NT2/D1 (cell line): ENCODE measurements at regions not wholly inside any gene's neighbourhood (a gene's known extent, or its start where the extent isn't known, plus 50 kb on each side); places are given as distances from the start of the nearest gene placed in this dataset.

ENCODE experiments used
- YY1 ChIP-seq: IDR thresholded peaks from 2 replicates; pipeline ENCODE4 v1.6.1; 2011; ENCODE audit not compliant: insufficient read length, insufficient read depth
- ZNF274 ChIP-seq: IDR thresholded peaks from 2 replicates; pipeline ENCODE4 v1.6.1; 2011; ENCODE audit warnings: mild to moderate bottlenecking, low read depth, low read length

DNA sequence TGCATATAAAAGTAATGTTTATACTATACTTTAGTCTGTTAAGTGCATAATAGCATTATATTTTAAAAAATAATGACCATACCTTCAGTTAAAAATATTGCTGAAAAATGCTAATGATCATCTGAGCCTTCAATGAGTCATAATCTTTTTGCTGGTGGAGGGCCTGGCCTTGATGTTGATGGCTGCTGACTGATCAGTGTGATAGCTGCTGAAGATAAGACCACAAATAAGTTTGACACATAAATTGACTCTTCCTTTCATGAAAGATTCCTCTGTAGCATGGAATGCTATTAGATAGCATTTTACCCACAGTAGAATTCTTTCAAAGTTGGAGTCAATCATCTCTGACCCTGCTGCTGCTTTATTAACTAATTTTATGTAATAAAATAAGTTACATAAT lies 128.4 kb upstream of the CCDC85A start:
- TF ChIP-seq YY1 (no peak), ZNF274 (no peak)
